ENCODE measurements at regions not wholly inside any gene's neighbourhood (a gene's known extent, or its start where the extent isn't known, plus 50 kb on each side); places are given as distances from the start of the nearest gene placed in this dataset.

GRCh38 chr6:169072127-169073042, 181.3 kb downstream of the THBS2 start:
- Mint-ChIP-seq H3K4me1 (no peaks in the 10 kb centered on the region), H3K9me3 (no peaks in the 10 kb centered on the region), H3K27me3 (no peaks in the 10 kb centered on the region), H3K27ac (no peak overlapping the region), H3K4me3 (no peak overlapping the region), H3K36me3 (ENCODE audit: low read depth) (no peaks in the 10 kb centered on the region)
- DNase-seq: no peak
- ATAC-seq: no peak

- no peaks in the 10 kb centered on the region for H3K36me3 Mint-ChIP-seq (ENCODE audit: low read depth)
- DNase-seq (no peak), ATAC-seq (no peak)
- no peak overlapping the region for H3K4me3 Mint-ChIP-seq
- H3K27me3 Mint-ChIP-seq: no peaks in the 10 kb centered on the region
- H3K4me1 Mint-ChIP-seq: no peaks in the 10 kb centered on the region
- no peaks in the 10 kb centered on the region for H3K9me3 Mint-ChIP-seq
- no peak overlapping the region for H3K27ac Mint-ChIP-seq
These were observed 182.3 kb downstream of the THBS2 start for GRCh38 chr6:169071394-169071793.

- H3K9me3 Mint-ChIP-seq: no peaks in the 10 kb centered on the region
- no peak for ATAC-seq
- no peak for DNase-seq
- no peaks in the 10 kb centered on the region for H3K36me3 Mint-ChIP-seq (ENCODE audit: low read depth)
- H3K27ac Mint-ChIP-seq: no peak overlapping the region
- peaks cover 2% of the 10 kb centered on the region for H3K27me3 Mint-ChIP-seq
- no peak overlapping the region for H3K4me3 Mint-ChIP-seq
- no peaks in the 10 kb centered on the region for H3K4me1 Mint-ChIP-seq
These were observed 183.0 kb downstream of the THBS2 start for GRCh38 chr6:169070506-169071176.

DNA sequence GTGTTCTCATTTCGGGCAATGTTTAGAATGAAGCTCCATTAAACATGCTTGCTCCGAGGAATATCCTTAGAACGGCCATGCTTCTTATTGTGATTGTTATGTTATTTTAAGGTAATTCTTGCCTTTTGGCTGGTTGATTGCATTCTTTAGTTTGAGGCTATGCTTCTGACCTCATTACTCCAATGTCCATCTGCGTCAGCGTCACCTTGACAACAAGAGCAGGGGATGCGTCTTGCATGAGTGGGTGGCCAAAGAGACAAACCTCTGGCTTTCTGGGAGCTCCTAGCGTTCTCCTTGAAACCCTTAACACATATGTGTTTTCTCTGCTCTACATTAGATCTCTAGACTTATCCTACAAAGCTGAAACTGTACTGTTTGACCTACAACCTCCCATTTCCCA, 184.3 kb downstream of the THBS2 start:
- H3K9me3 Mint-ChIP-seq: no peaks in the 10 kb centered on the region
- H3K27me3 Mint-ChIP-seq: peaks cover 4% of the 10 kb centered on the region
- H3K36me3 Mint-ChIP-seq (ENCODE audit: low read depth): no peaks in the 10 kb centered on the region
- no peak overlapping the region for H3K4me3 Mint-ChIP-seq
- DNase-seq (no peak), ATAC-seq (no peak)
- H3K27ac Mint-ChIP-seq: no peak overlapping the region
- H3K4me1 Mint-ChIP-seq: no peaks in the 10 kb centered on the region

GRCh38 chr6:169064194-169064593, 189.5 kb downstream of the THBS2 start:
- H3K4me1 Mint-ChIP-seq: no peaks in the 10 kb centered on the region
- ATAC-seq: no peak
- no peak for DNase-seq
- H3K9me3 Mint-ChIP-seq: peaks cover 8% of the 10 kb centered on the region
- H3K27me3 Mint-ChIP-seq: peaks cover 6% of the 10 kb centered on the region
- no peak overlapping the region for H3K27ac Mint-ChIP-seq
- no peaks in the 10 kb centered on the region for H3K36me3 Mint-ChIP-seq (ENCODE audit: low read depth)
- no peak overlapping the region for H3K4me3 Mint-ChIP-seq

- no peak for ATAC-seq
- H3K27ac Mint-ChIP-seq: no peak overlapping the region
- H3K27me3 Mint-ChIP-seq: peaks cover 6% of the 10 kb centered on the region
- no peak overlapping the region for H3K4me3 Mint-ChIP-seq
- no peaks in the 10 kb centered on the region for H3K4me1 Mint-ChIP-seq
- no peak for DNase-seq
- no peaks in the 10 kb centered on the region for H3K36me3 Mint-ChIP-seq (ENCODE audit: low read depth)
- H3K9me3 Mint-ChIP-seq: peaks cover 8% of the 10 kb centered on the region
These were observed 191.4 kb downstream of the THBS2 start for GRCh38 chr6:169062272-169062671.

GRCh38 chr6:169058634-169059033, 195.0 kb downstream of the THBS2 start:
- Mint-ChIP-seq H3K4me1 (no peaks in the 10 kb centered on the region), H3K27me3 (peaks cover 1% of the 10 kb centered on the region), H3K4me3 (no peak overlapping the region), H3K27ac (no peak overlapping the region), H3K9me3 (peaks cover 8% of the 10 kb centered on the region), H3K36me3 (ENCODE audit: low read depth) (no peaks in the 10 kb centered on the region)
- DNase-seq (no peak), ATAC-seq (no peak)

GRCh38 chr6:169052462-169052861, 201.2 kb downstream of the THBS2 start:
- ATAC-seq (no peak), DNase-seq (no peak)
- Mint-ChIP-seq H3K9me3 (no peaks in the 10 kb centered on the region), H3K4me3 (no peak overlapping the region), H3K27me3 (peaks cover 5% of the 10 kb centered on the region), H3K36me3 (ENCODE audit: low read depth) (no peaks in the 10 kb centered on the region), H3K27ac (no peak overlapping the region), H3K4me1 (no peaks in the 10 kb centered on the region)

- no peaks in the 10 kb centered on the region for H3K9me3 Mint-ChIP-seq
- no peaks in the 10 kb centered on the region for H3K36me3 Mint-ChIP-seq (ENCODE audit: low read depth)
- no peak overlapping the region for H3K27ac Mint-ChIP-seq
- no peak overlapping the region for H3K4me3 Mint-ChIP-seq
- ATAC-seq: no peak
- no peak for DNase-seq
- no peaks in the 10 kb centered on the region for H3K4me1 Mint-ChIP-seq
- peaks cover 5% of the 10 kb centered on the region for H3K27me3 Mint-ChIP-seq
These were observed 202.3 kb downstream of the THBS2 start for GRCh38 chr6:169051371-169051770.

DNA sequence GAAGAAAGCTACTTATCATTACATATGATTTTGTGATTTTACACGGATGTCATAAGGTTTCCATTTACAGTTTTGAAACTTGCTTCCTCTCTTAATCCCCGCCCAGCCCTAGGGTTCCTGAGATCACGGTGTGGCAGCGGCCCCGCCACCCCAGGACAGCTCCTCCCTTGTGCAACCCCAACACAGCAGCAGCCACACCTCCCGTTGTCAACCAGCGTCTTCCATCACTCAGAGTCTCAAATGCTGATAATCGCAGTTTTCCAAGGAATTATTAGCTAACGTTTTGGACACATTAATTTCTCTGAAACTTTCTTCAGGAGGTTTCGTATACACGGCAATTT, 204.8 kb downstream of the THBS2 start:
- no peak overlapping the region for H3K27ac Mint-ChIP-seq
- no peak overlapping the region for H3K4me3 Mint-ChIP-seq
- H3K9me3 Mint-ChIP-seq: no peaks in the 10 kb centered on the region
- peaks cover 5% of the 10 kb centered on the region for H3K27me3 Mint-ChIP-seq
- ATAC-seq (no peak), DNase-seq (no peak)
- no peaks in the 10 kb centered on the region for H3K36me3 Mint-ChIP-seq (ENCODE audit: low read depth)
- H3K4me1 Mint-ChIP-seq: no peaks in the 10 kb centered on the region

GRCh38 chr6:169048185-169048864, 205.3 kb downstream of the THBS2 start:
- no peak for ATAC-seq
- no peak for DNase-seq

GRCh38 chr6:169047345-169047744, 206.3 kb downstream of the THBS2 start:
- DNase-seq: no peak
- Mint-ChIP-seq H3K4me1 (no peaks in the 10 kb centered on the region), H3K9me3 (no peaks in the 10 kb centered on the region), H3K27me3 (peaks cover 5% of the 10 kb centered on the region), H3K4me3 (no peak overlapping the region), H3K27ac (no peak overlapping the region), H3K36me3 (ENCODE audit: low read depth) (no peaks in the 10 kb centered on the region)
- no peak for ATAC-seq

More at GRCh38 chr6:169048185-169048864, 205.3 kb downstream of the THBS2 start:
- Mint-ChIP-seq H3K27me3 (peaks cover 5% of the 10 kb centered on the region), H3K4me3 (no peak overlapping the region), H3K27ac (no peak overlapping the region), H3K36me3 (ENCODE audit: low read depth) (no peaks in the 10 kb centered on the region), H3K4me1 (no peaks in the 10 kb centered on the region), H3K9me3 (no peaks in the 10 kb centered on the region)

- DNase-seq (no peak), ATAC-seq (no peak)
- no peaks in the 10 kb centered on the region for H3K9me3 Mint-ChIP-seq
- no peaks in the 10 kb centered on the region for H3K36me3 Mint-ChIP-seq (ENCODE audit: low read depth)
- peaks cover 5% of the 10 kb centered on the region for H3K27me3 Mint-ChIP-seq
- no peaks in the 10 kb centered on the region for H3K4me1 Mint-ChIP-seq
- H3K27ac Mint-ChIP-seq: no peak overlapping the region
- no peak overlapping the region for H3K4me3 Mint-ChIP-seq
These were observed 207.0 kb downstream of the THBS2 start for GRCh38 chr6:169046483-169047192.

- Mint-ChIP-seq H3K4me3 (no peak overlapping the region), H3K9me3 (no peaks in the 10 kb centered on the region), H3K27ac (no peak overlapping the region), H3K36me3 (ENCODE audit: low read depth) (no peaks in the 10 kb centered on the region), H3K4me1 (no peaks in the 10 kb centered on the region), H3K27me3 (peaks cover 1% of the 10 kb centered on the region)
- DNase-seq (no peak), ATAC-seq (no peak)
These were observed 207.6 kb downstream of the THBS2 start for GRCh38 chr6:169046021-169046420.
